ENCODE measurements at regions not wholly inside any gene's neighbourhood (a gene's known extent, or its start where the extent isn't known, plus 50 kb on each side); places are given as distances from the start of the nearest gene placed in this dataset.

DNA sequence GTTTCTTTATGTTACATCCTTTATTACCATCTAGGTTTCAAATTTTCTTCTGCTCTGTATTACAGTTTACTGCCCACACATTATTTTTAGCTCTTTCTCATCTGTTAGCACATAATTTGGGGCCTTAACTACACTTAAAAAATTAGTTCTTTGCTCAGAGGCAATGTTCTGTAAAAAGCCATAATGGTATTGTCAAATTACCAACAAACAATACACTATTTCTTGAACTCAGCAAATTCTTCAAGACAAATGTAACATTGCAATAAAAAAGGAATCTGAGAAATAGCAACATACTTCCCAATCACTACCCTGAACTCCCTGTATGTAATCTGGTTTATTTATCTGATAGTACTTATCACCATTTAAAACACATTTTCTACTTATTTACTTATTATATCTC, 448.6 kb upstream of the OPRM1 start:
- no peaks in the 10 kb centered on the region for H3K27me3 Mint-ChIP-seq
- no peaks in the 10 kb centered on the region for H3K9me3 ChIP-seq (ENCODE audit: control extremely low read depth in 1 of 3, control insufficient read depth in 2 of 3, insufficient read depth in 1 of 3, low read length in 2 of 3)
- peaks cover 5% of the 10 kb centered on the region for H3K9me3 Mint-ChIP-seq (ENCODE audit: insufficient read depth)
- intact Hi-C loops (cut with micrococcal nuclease) = no loop called here
- no peak overlapping the region for H3K4me3 ChIP-seq (ENCODE audit: control extremely low read depth in 1 of 5, extremely low read depth in 1 of 5, insufficient read depth in 1 of 5, low read depth in 2 of 5, low read length in 4 of 5)
- H3K4me2 ChIP-seq (replicated peaks; ENCODE audit: low read depth, low read length, poor library complexity, severe bottlenecking) = no peak overlapping the region
- DNase-seq = no peak
- no peak for ATAC-seq (ENCODE audit: low read depth)
- no peaks in the 10 kb centered on the region for H3K36me3 ChIP-seq (replicated peaks in 1 of 2; ENCODE audit: control extremely low read depth in 1 of 2, control insufficient read depth in 1 of 2, extremely low read depth in 1 of 2, insufficient read depth in 2 of 2, low read length in 1 of 2)
- POLR2A ChIA-PET = no interaction called here
- H2AFZ ChIP-seq (ENCODE audit: insufficient read depth, low read depth, low read length, poor library complexity, severe bottlenecking) = no peak overlapping the region
- no peak overlapping the region for H3K9ac ChIP-seq (ENCODE audit: low read length)
- TF ChIP-seq EZH2 (IDR thresholded peaks at IDR 0.05; ENCODE audit: borderline replicate concordance, insufficient read depth, low read depth, low read length, poor library complexity, severe bottlenecking) = no peak
- TF ChIP-seq, protein P1, sequence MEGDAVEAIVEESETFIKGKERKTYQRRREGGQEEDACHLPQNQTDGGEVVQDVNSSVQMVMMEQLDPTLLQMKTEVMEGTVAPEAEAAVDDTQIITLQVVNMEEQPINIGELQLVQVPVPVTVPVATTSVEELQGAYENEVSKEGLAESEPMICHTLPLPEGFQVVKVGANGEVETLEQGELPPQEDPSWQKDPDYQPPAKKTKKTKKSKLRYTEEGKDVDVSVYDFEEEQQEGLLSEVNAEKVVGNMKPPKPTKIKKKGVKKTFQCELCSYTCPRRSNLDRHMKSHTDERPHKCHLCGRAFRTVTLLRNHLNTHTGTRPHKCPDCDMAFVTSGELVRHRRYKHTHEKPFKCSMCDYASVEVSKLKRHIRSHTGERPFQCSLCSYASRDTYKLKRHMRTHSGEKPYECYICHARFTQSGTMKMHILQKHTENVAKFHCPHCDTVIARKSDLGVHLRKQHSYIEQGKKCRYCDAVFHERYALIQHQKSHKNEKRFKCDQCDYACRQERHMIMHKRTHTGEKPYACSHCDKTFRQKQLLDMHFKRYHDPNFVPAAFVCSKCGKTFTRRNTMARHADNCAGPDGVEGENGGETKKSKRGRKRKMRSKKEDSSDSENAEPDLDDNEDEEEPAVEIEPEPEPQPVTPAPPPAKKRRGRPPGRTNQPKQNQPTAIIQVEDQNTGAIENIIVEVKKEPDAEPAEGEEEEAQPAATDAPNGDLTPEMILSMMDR (IDR thresholded peaks at IDR 0.05) = no peak
- no peaks in the 10 kb centered on the region for H3K79me2 ChIP-seq (ENCODE audit: control insufficient read depth, insufficient read depth, low read length)
- no peaks in the 10 kb centered on the region for H3K4me1 Mint-ChIP-seq
- H3K27ac Mint-ChIP-seq = no peak overlapping the region
- H3K27me3 ChIP-seq (replicated peaks in 1 of 4; ENCODE audit: control extremely low read depth in 1 of 4, control insufficient read depth in 3 of 4, insufficient read depth in 4 of 4, low read length in 3 of 4) = no peaks in the 10 kb centered on the region
- no peaks in the 10 kb centered on the region for H4K20me1 ChIP-seq (ENCODE audit: control insufficient read depth, insufficient read depth, low read length, poor library complexity, severe bottlenecking)
- no peak overlapping the region for H3K4me3 Mint-ChIP-seq
- no peaks in the 10 kb centered on the region for H3K4me1 ChIP-seq (ENCODE audit: control insufficient read depth in 2 of 2, insufficient read depth in 2 of 2, low read length in 2 of 2)
- CTCF ChIA-PET = no interaction called here
- no peak overlapping the region for H3K27ac ChIP-seq (ENCODE audit: low read length in 2 of 2)

DNA sequence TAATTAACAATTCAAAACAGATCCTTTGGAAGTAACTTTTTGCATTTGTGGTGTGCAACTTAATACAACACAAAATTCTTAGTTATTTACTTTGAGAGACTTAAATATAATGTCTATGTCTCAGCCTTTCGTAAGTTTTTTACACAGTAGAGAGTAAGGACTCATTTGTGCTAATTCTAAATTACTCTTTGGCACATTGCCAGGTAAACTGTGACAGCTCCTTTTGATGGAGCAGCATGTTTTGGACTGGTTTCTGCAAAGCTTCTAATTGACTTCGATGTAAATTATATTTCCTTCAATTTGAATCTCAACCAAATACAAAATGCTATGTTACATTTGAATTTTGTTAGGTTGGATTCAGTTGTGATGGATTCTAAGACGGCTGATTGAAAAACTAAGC, 450.7 kb upstream of the OPRM1 start:
- peaks cover 5% of the 10 kb centered on the region for H3K9me3 Mint-ChIP-seq (ENCODE audit: insufficient read depth)
- Histone ChIP-seq H3K36me3 (replicated peaks in 1 of 2; ENCODE audit: control extremely low read depth in 1 of 2, control insufficient read depth in 1 of 2, extremely low read depth in 1 of 2, insufficient read depth in 2 of 2, low read length in 1 of 2) (no peaks in the 10 kb centered on the region), H3K4me3 (ENCODE audit: control extremely low read depth in 1 of 5, extremely low read depth in 1 of 5, insufficient read depth in 1 of 5, low read depth in 2 of 5, low read length in 4 of 5) (no peak overlapping the region), H3K9me3 (ENCODE audit: control extremely low read depth in 1 of 3, control insufficient read depth in 2 of 3, insufficient read depth in 1 of 3, low read length in 2 of 3) (no peaks in the 10 kb centered on the region), H3K4me1 (ENCODE audit: control insufficient read depth in 2 of 2, insufficient read depth in 2 of 2, low read length in 2 of 2) (no peaks in the 10 kb centered on the region), H3K27ac (ENCODE audit: low read length in 2 of 2) (no peak overlapping the region), H3K4me2 (replicated peaks; ENCODE audit: low read depth, low read length, poor library complexity, severe bottlenecking) (no peak overlapping the region), H3K9ac (ENCODE audit: low read length) (no peak overlapping the region), H4K20me1 (ENCODE audit: control insufficient read depth, insufficient read depth, low read length, poor library complexity, severe bottlenecking) (no peaks in the 10 kb centered on the region), H3K27me3 (replicated peaks in 1 of 4; ENCODE audit: control extremely low read depth in 1 of 4, control insufficient read depth in 3 of 4, insufficient read depth in 4 of 4, low read length in 3 of 4) (no peaks in the 10 kb centered on the region), H3K79me2 (ENCODE audit: control insufficient read depth, insufficient read depth, low read length) (no peaks in the 10 kb centered on the region), H2AFZ (ENCODE audit: insufficient read depth, low read depth, low read length, poor library complexity, severe bottlenecking) (no peak overlapping the region)
- no peak for DNase-seq
- CTCF ChIA-PET = no interaction called here
- no peak overlapping the region for H3K4me3 Mint-ChIP-seq
- no peak overlapping the region for H3K27ac Mint-ChIP-seq
- TF ChIP-seq, protein P1 (IDR thresholded peaks at IDR 0.05) = no peak
- TF ChIP-seq EZH2 (IDR thresholded peaks at IDR 0.05; ENCODE audit: borderline replicate concordance, insufficient read depth, low read depth, low read length, poor library complexity, severe bottlenecking) = no peak
- WGBS (ENCODE audit: insufficient coverage) = no CpG with 5 or more reads among the region's 3 CpGs
- no peaks in the 10 kb centered on the region for H3K4me1 Mint-ChIP-seq
- H3K27me3 Mint-ChIP-seq = no peaks in the 10 kb centered on the region
- intact Hi-C loops (cut with micrococcal nuclease) = no loop called here
- ATAC-seq (ENCODE audit: low read depth) = no peak
- POLR2A ChIA-PET = no interaction called here
